Liver (tissue), 3 donors: ENCODE measurements at regions not wholly inside any gene's neighbourhood (a gene's known extent, or its start where the extent isn't known, plus 50 kb on each side); places are given as distances from the start of the nearest gene placed in this dataset.

Source experiments
- CTCF ChIP-seq: fragments of 150-350 bp; IDR thresholded peaks from 2 replicates; pipeline ENCODE4 v1.5.1; 2017; ENCODE audit warnings: improper control_type of control experiment, low read depth, low read length; ENCODE audit not compliant: missing input control
- FOXA1 ChIP-seq: IDR thresholded peaks from 2 replicates; pipeline ENCODE4 v1.6.1; 2016; ENCODE audit warnings: antibody characterized with exemption
- GABPA ChIP-seq, 2 donors: IDR thresholded peaks in 1 of 2; conservative IDR thresholded peaks in 1 of 2; 2 replicates each; pipeline ENCODE4 v1.6.1; 2016; ENCODE audit warnings: antibody characterized with exemption in 2 of 2, mild to moderate bottlenecking in 1 of 2, moderate library complexity in 1 of 2
- SP1 ChIP-seq: IDR thresholded peaks from 2 replicates; pipeline ENCODE4 v1.6.1; 2018; ENCODE audit warnings: antibody characterized with exemption, mild to moderate bottlenecking
- YY1 ChIP-seq: IDR thresholded peaks from 2 replicates; pipeline ENCODE4 v1.6.1; 2016; ENCODE audit warnings: antibody characterized with exemption, mild to moderate bottlenecking
- donor health status: healthy.
- donor health status: healthy.

GRCh38 chr14:37665951-37666350 is 70.5 kb downstream of the TTC6 start:
- TF ChIP-seq YY1 (no peak), CTCF (no peak), GABPA (IDR thresholded peaks at IDR 0.05 in 1 of 2, conservative IDR thresholded peaks at IDR 0.05 in 1 of 2) (no peak), FOXA1 (no peak), SP1 (no peak)
